OCI-LY1 (cell line): ENCODE measurements at regions not wholly inside any gene's neighbourhood (a gene's known extent, or its start where the extent isn't known, plus 50 kb on each side); places are given as distances from the start of the nearest gene placed in this dataset.

ENCODE experiments used
- H2AFZ ChIP-seq: fragments of 200-600 bp; sonication (generic), shearing (Covaris generic); 2 replicates; pipeline ENCODE4 v1.6.0; 2014; ENCODE audit warnings: antibody characterized with exemption, mild to moderate bottlenecking, low read length
- H3F3A ChIP-seq: fragments of 200-600 bp; sonication (generic), shearing (Covaris generic); 2 replicates; pipeline ENCODE4 v1.6.0; 2014; ENCODE audit warnings: mild to moderate bottlenecking, antibody characterized with exemption, low read length, moderate library complexity; ENCODE audit not compliant: insufficient read depth
- H3K27ac ChIP-seq: fragments of 200-600 bp; sonication (generic); 2 replicates; pipeline ENCODE4 v1.5.1; 2014; ENCODE audit warnings: low read length, mixed run types, mild to moderate bottlenecking, low read depth; ENCODE audit not compliant: poor library complexity, severe bottlenecking
- H3K27me3 ChIP-seq: fragments of 200-600 bp; sonication (generic); 2 replicates; pipeline ENCODE4 v1.6.0; 2014; ENCODE audit warnings: antibody characterized with exemption, mild to moderate bottlenecking, low read length, moderate library complexity; ENCODE audit not compliant: insufficient read depth
- H3K36me3 ChIP-seq: fragments of 200-600 bp; sonication (generic); 2 replicates; pipeline ENCODE4 v1.6.1; 2014; ENCODE audit warnings: mild to moderate bottlenecking, antibody characterized with exemption, low read length, moderate library complexity, mixed read lengths; ENCODE audit not compliant: insufficient read depth
- H3K4me1 ChIP-seq: fragments of 200-600 bp; sonication (generic); 2 replicates; pipeline ENCODE4 v1.5.1; 2014; ENCODE audit warnings: mild to moderate bottlenecking, low read length, moderate library complexity; ENCODE audit not compliant: insufficient read depth, severe bottlenecking
- H3K4me2 ChIP-seq: fragments of 200-600 bp; sonication (generic), shearing (Covaris generic); 2 replicates; pipeline ENCODE4 v1.6.1; 2014; ENCODE audit warnings: low read length
- H3K4me3 ChIP-seq: fragments of 200-600 bp; sonication (generic); 2 replicates; pipeline ENCODE4 v1.5.1; 2014; ENCODE audit warnings: low read length, low read depth, mild to moderate bottlenecking, mixed read lengths; ENCODE audit not compliant: poor library complexity, severe bottlenecking
- H3K79me2 ChIP-seq: fragments of 200-600 bp; shearing (Covaris generic); 2 replicates; pipeline ENCODE4 v1.6.1; 2016; ENCODE audit warnings: mixed run types, low read length, mixed read lengths; ENCODE audit not compliant: insufficient read depth
- H3K9ac ChIP-seq: fragments of 200-600 bp; sonication (generic), shearing (Covaris generic); 2 replicates; pipeline ENCODE4 v1.6.1; 2014; ENCODE audit warnings: mild to moderate bottlenecking, low read length, mixed read lengths
- H3K9me2 ChIP-seq: fragments of 200-600 bp; sonication (generic), shearing (Covaris generic); 2 replicates; pipeline ENCODE4 v1.6.1; 2014; ENCODE audit warnings: low read depth, mild to moderate bottlenecking, low read length, mixed read lengths
- H3K9me3 ChIP-seq: fragments of 200-600 bp; shearing (Covaris generic); 2 replicates; pipeline ENCODE4 v1.6.1; 2014; ENCODE audit warnings: low read length, mixed read lengths
- H4K20me1 ChIP-seq: fragments of 200-600 bp; sonication (generic), shearing (Covaris generic); 2 replicates; pipeline ENCODE4 v1.6.0; 2016; ENCODE audit warnings: mild to moderate bottlenecking, low read length; ENCODE audit not compliant: insufficient read depth
- CTCF ChIP-seq: fragments of 200-600 bp; sonication (generic), shearing (Covaris generic); IDR thresholded peaks from 2 replicates; pipeline ENCODE4 v1.5.1; 2017; ENCODE audit warnings: mild to moderate bottlenecking, antibody characterized with exemption, low read length, moderate library complexity, mixed read lengths
- EZH2 ChIP-seq: fragments of 200-600 bp; sonication (generic), shearing (Covaris generic); IDR thresholded peaks from 2 replicates; pipeline ENCODE4 v1.8.0; 2017; ENCODE audit warnings: borderline replicate concordance, mixed run types, mild to moderate bottlenecking, antibody characterized with exemption, low read length, moderate library complexity, mixed read lengths

- no peaks in the 10 kb centered on the region for H3K4me1 ChIP-seq
- no peaks in the 10 kb centered on the region for H3K79me2 ChIP-seq
- no peaks in the 10 kb centered on the region for H3K9me2 ChIP-seq
- H3K27ac ChIP-seq, result no peak overlapping the region
- TF ChIP-seq CTCF (no peak), EZH2 (no peak)
- no peaks in the 10 kb centered on the region for H3K36me3 ChIP-seq
- H3K9me3 ChIP-seq, result no peaks in the 10 kb centered on the region; the same call in 1 of the 2 replicates
- 0 out of 2 replicates have a peak, but pooled peaks cover 11% of the 10 kb centered on the region for H3K27me3 ChIP-seq
- no peak overlapping the region for H3K4me2 ChIP-seq
- H4K20me1 ChIP-seq, result no peaks in the 10 kb centered on the region
- H3F3A ChIP-seq, result no peaks in the 10 kb centered on the region
- H3K9ac ChIP-seq, result no peak overlapping the region
- H3K4me3 ChIP-seq, result no peak overlapping the region
- no peak overlapping the region for H2AFZ ChIP-seq
Measured at GRCh38 chr9:135229701-135230385, 142.4 kb downstream of the OLFM1 start.

GRCh38 chr9:135230386-135230765 lies 142.9 kb downstream of the OLFM1 start:
- no peak for TF ChIP-seq EZH2
- no peak for TF ChIP-seq CTCF
- no peak overlapping the region for H3K4me3 ChIP-seq
- H3K4me2 ChIP-seq, result no peak overlapping the region
- no peaks in the 10 kb centered on the region for H3K79me2 ChIP-seq
- H3K36me3 ChIP-seq, result no peaks in the 10 kb centered on the region
- 0 out of 2 replicates have a peak, but pooled peaks cover 11% of the 10 kb centered on the region for H3K27me3 ChIP-seq
- no peaks in the 10 kb centered on the region for H3F3A ChIP-seq
- no peaks in the 10 kb centered on the region for H4K20me1 ChIP-seq
- no peak overlapping the region for H2AFZ ChIP-seq
- H3K9ac ChIP-seq, result no peak overlapping the region
- H3K4me1 ChIP-seq, result no peaks in the 10 kb centered on the region
- H3K9me3 ChIP-seq, result no peaks in the 10 kb centered on the region; the same call in 1 of the 2 replicates
- H3K9me2 ChIP-seq, result no peaks in the 10 kb centered on the region
- H3K27ac ChIP-seq, result no peak overlapping the region

- Histone ChIP-seq H2AFZ (no peak overlapping the region), H3K36me3 (no peaks in the 10 kb centered on the region), H3K4me2 (no peak overlapping the region), H3K9me2 (no peaks in the 10 kb centered on the region), H3K9me3 (no peaks in the 10 kb centered on the region; the same call in 1 of the 2 replicates), H3K4me3 (no peak overlapping the region), H3K27me3 (0 out of 2 replicates have a peak, but pooled peaks cover 11% of the 10 kb centered on the region), H3K79me2 (no peaks in the 10 kb centered on the region), H4K20me1 (no peaks in the 10 kb centered on the region), H3F3A (no peaks in the 10 kb centered on the region), H3K27ac (no peak overlapping the region), H3K9ac (no peak overlapping the region), H3K4me1 (no peaks in the 10 kb centered on the region)
- TF ChIP-seq CTCF, result no peak
- no peak for TF ChIP-seq EZH2
Measured at GRCh38 chr9:135230817-135231520, 143.5 kb downstream of the OLFM1 start.
